ENCODE measurements at regions not wholly inside any gene's neighbourhood (a gene's known extent, or its start where the extent isn't known, plus 50 kb on each side); places are given as distances from the start of the nearest gene placed in this dataset.

DNA sequence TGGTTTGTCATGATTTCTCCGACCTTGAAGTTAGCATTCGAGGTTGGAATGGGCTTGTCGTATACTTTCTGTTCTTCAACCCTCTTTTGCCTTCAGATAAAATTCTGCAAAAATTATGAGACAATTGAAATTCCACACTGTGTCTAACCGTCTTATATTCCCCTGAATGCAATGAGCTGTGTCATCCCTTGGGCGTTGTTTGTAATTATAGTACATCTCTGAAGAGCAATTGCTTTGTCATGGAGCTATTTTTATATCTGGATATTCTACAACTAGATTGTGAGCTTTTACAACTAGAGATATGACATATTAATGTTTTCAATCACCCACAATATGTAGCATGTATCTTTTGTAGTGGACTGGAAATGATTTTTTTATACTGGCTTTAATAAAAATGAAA lies 631.8 kb upstream of the SLC10A2 start (continued):
- TF ChIP-seq, protein P1, sequence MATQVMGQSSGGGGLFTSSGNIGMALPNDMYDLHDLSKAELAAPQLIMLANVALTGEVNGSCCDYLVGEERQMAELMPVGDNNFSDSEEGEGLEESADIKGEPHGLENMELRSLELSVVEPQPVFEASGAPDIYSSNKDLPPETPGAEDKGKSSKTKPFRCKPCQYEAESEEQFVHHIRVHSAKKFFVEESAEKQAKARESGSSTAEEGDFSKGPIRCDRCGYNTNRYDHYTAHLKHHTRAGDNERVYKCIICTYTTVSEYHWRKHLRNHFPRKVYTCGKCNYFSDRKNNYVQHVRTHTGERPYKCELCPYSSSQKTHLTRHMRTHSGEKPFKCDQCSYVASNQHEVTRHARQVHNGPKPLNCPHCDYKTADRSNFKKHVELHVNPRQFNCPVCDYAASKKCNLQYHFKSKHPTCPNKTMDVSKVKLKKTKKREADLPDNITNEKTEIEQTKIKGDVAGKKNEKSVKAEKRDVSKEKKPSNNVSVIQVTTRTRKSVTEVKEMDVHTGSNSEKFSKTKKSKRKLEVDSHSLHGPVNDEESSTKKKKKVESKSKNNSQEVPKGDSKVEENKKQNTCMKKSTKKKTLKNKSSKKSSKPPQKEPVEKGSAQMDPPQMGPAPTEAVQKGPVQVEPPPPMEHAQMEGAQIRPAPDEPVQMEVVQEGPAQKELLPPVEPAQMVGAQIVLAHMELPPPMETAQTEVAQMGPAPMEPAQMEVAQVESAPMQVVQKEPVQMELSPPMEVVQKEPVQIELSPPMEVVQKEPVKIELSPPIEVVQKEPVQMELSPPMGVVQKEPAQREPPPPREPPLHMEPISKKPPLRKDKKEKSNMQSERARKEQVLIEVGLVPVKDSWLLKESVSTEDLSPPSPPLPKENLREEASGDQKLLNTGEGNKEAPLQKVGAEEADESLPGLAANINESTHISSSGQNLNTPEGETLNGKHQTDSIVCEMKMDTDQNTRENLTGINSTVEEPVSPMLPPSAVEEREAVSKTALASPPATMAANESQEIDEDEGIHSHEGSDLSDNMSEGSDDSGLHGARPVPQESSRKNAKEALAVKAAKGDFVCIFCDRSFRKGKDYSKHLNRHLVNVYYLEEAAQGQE (IDR thresholded peaks at IDR 0.05; ENCODE audit: low read depth) = no peak
- TF ChIP-seq SIN3A (IDR thresholded peaks at IDR 0.05; ENCODE audit: low read depth) = no peak
- TF ChIP-seq, protein P2, sequence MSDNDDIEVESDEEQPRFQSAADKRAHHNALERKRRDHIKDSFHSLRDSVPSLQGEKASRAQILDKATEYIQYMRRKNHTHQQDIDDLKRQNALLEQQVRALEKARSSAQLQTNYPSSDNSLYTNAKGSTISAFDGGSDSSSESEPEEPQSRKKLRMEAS (IDR thresholded peaks at IDR 0.05) = no peak
- no peak for TF ChIP-seq CBX3 (IDR thresholded peaks at IDR 0.05; ENCODE audit: low read depth)

DNA sequence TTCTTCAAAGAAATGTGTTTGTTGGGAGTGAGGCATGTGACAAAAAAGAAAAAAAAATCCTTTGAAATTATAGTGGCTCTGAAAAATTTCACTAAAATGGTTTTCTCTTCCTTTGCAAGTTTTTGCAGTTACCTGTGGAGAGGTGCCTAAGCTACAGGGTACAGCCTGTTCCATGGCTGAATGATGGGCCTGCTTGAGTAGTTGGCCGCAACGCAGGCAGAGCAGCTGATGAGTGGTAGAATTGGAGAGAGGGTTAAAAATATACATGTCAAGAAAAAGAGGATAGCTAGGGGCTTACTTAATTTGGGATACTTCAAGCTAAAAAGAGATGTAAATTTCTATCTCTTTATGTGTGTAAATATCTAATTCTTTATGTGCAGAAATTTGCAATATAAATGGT lies 629.1 kb upstream of the SLC10A2 start:
- no peaks in the 10 kb centered on the region for H3K36me3 ChIP-seq (ENCODE audit: control insufficient read depth in 1 of 2, insufficient read depth in 2 of 2, low read length in 2 of 2)
- TF ChIP-seq CEBPB (IDR thresholded peaks at IDR 0.05; ENCODE audit: low read depth) (no peak), YY1 (IDR thresholded peaks at IDR 0.05; ENCODE audit: extremely low read depth, insufficient replicate concordance, low read depth, low read length) (no peak), SP1 (IDR thresholded peaks at IDR 0.05; ENCODE audit: low read depth) (no peak), JUND (IDR thresholded peaks at IDR 0.05) (no peak), RAD21 (IDR thresholded peaks at IDR 0.05; ENCODE audit: low read depth) (no peak), EZH2 (IDR thresholded peaks at IDR 0.05) (no peak), FOSL1 (IDR thresholded peaks at IDR 0.05; ENCODE audit: low read depth) (no peak)
- TF ChIP-seq, protein P3, sequence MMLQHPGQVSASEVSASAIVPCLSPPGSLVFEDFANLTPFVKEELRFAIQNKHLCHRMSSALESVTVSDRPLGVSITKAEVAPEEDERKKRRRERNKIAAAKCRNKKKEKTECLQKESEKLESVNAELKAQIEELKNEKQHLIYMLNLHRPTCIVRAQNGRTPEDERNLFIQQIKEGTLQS (IDR thresholded peaks at IDR 0.05) = no peak
- no peak overlapping the region for H3K4me3 ChIP-seq (replicated peaks in 1 of 2; ENCODE audit: low read depth in 1 of 2, low read length in 2 of 2)
- H3K9ac ChIP-seq (ENCODE audit: low read length) = no peak overlapping the region
- ChIA-PET CTCF (no interaction called here), POLR2A (no interaction called here), RAD21 (ENCODE audit: low non-redundant PET in 1 of 2, low total read pairs in 2 of 2, uncharacterized antibody in 2 of 2, unreplicated experiment in 2 of 2) (no interaction called here)
- no peaks in the 10 kb centered on the region for H3K79me2 ChIP-seq (ENCODE audit: insufficient read depth, low read length)
- H3K27me3 ChIP-seq (ENCODE audit: insufficient read depth, low read length) = no peaks in the 10 kb centered on the region
- H2AFZ ChIP-seq (ENCODE audit: low read depth, low read length, poor library complexity, severe bottlenecking) = no peak overlapping the region
- no peaks in the 10 kb centered on the region for H3K4me1 ChIP-seq (ENCODE audit: control insufficient read depth in 1 of 2, insufficient read depth in 2 of 2, low read length in 2 of 2)
- BruUV-seq (replicated peaks) = no TSS peak
- ATAC-seq (no peak), DNase-seq (ENCODE audit: low read depth, low spot score) (no peak)
- intact Hi-C loops (cut with micrococcal nuclease) = no loop called here
- H3K27ac ChIP-seq (ENCODE audit: low read depth, low read length) = no peak overlapping the region
- H3K9me2 ChIP-seq (ENCODE audit: insufficient read depth) = no peaks in the 10 kb centered on the region
- H3K4me2 ChIP-seq (ENCODE audit: low read length) = no peak overlapping the region
- no peaks in the 10 kb centered on the region for H3K9me3 ChIP-seq (ENCODE audit: control insufficient read depth in 1 of 2, insufficient read depth in 1 of 2, low read depth in 1 of 2, low read length in 2 of 2)
- H4K20me1 ChIP-seq (ENCODE audit: insufficient read depth) = no peaks in the 10 kb centered on the region

Measured in HCT116 (cell line).